Coronary artery (tissue), 2 donors: ENCODE measurements at regions not wholly inside any gene's neighbourhood (a gene's known extent, or its start where the extent isn't known, plus 50 kb on each side); places are given as distances from the start of the nearest gene placed in this dataset.
"Not testable (repeated sequence)": the region's sequence is repeated elsewhere in the genome, so short reads cannot be mapped to it uniquely, and the experiment has no call there.

Experiments used
- DNase-seq: peaks from one replicate; pipeline ENCODE4 v3.0.0-alpha.2; 2017; ENCODE audit warnings: low spot score
- H3K27ac ChIP-seq, 2 donors: fragments of 200-600 bp; sonication (generic); one replicate each; pipeline ENCODE4 v1.5.1; 2016 to 2019
- H3K4me3 ChIP-seq: fragments of 200-600 bp; sonication (generic); 2 replicates; pipeline ENCODE4 v1.5.1; 2016; ENCODE audit warnings: mild to moderate bottlenecking, moderate library complexity
- TF ChIP-seq, protein P1 (sequence below): fragments of 200-600 bp; sonication (generic); IDR thresholded peaks from one replicate; pipeline ENCODE4 v1.5.1; 2019; ENCODE audit warnings: antibody characterized with exemption

DNA sequence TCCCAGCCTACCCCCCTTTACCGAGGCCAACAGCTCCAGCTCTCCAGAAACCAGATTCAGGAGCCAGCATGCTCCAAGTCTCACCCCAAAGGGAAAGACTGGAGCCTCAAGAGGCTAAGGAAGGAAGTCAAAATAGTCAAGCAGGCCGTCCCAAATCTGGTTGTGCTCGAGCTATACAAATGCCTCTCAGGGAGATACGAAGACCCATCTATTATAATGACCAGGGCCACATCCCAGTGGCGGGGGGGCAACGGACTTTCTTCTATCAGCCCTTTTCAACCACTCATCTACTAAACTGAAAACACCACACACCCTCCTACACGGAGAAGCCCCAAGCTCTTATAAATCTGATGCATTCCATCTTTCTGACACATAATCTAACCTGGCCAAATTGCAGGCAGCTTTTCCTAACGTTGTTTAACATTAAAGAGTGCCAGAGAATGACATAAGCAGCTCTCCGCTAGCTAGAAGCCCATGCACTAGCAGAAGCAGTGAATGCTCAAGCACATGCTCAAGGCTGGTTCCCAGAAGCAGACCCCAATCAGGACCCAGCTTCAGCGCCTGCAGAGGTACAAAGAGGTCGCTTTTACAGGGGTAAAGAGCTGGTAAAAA is 104.6 kb upstream of the ZNF98 start:
- no peak for DNase-seq
- Histone ChIP-seq H3K27ac (peak overlapping the region in 1 of 2 donors; percentile 18), H3K4me3 (peak overlapping the region; percentile 35)
- TF ChIP-seq, protein P1, sequence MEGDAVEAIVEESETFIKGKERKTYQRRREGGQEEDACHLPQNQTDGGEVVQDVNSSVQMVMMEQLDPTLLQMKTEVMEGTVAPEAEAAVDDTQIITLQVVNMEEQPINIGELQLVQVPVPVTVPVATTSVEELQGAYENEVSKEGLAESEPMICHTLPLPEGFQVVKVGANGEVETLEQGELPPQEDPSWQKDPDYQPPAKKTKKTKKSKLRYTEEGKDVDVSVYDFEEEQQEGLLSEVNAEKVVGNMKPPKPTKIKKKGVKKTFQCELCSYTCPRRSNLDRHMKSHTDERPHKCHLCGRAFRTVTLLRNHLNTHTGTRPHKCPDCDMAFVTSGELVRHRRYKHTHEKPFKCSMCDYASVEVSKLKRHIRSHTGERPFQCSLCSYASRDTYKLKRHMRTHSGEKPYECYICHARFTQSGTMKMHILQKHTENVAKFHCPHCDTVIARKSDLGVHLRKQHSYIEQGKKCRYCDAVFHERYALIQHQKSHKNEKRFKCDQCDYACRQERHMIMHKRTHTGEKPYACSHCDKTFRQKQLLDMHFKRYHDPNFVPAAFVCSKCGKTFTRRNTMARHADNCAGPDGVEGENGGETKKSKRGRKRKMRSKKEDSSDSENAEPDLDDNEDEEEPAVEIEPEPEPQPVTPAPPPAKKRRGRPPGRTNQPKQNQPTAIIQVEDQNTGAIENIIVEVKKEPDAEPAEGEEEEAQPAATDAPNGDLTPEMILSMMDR, result no peak

GRCh38 chr19:22523940-22524339 is 101.8 kb upstream of the ZNF98 start:
- no peak overlapping the region for H3K27ac ChIP-seq
- TF ChIP-seq, protein P1, result no peak
- peak; percentile 11 for DNase-seq
- H3K4me3 ChIP-seq, result no peak overlapping the region

- not testable (repeated sequence) for DNase-seq, H3K27ac ChIP-seq, H3K4me3 ChIP-seq
These were observed 97.4 kb upstream of the ZNF98 start for GRCh38 chr19:22519562-22519961.

- DNase-seq, result no peak
- Histone ChIP-seq H3K27ac (no peak overlapping the region), H3K4me3 (no peak overlapping the region)
- TF ChIP-seq, protein P1, result no peak
These were observed 97.0 kb upstream of the ZNF98 start for GRCh38 chr19:22519152-22519551.

DNA sequence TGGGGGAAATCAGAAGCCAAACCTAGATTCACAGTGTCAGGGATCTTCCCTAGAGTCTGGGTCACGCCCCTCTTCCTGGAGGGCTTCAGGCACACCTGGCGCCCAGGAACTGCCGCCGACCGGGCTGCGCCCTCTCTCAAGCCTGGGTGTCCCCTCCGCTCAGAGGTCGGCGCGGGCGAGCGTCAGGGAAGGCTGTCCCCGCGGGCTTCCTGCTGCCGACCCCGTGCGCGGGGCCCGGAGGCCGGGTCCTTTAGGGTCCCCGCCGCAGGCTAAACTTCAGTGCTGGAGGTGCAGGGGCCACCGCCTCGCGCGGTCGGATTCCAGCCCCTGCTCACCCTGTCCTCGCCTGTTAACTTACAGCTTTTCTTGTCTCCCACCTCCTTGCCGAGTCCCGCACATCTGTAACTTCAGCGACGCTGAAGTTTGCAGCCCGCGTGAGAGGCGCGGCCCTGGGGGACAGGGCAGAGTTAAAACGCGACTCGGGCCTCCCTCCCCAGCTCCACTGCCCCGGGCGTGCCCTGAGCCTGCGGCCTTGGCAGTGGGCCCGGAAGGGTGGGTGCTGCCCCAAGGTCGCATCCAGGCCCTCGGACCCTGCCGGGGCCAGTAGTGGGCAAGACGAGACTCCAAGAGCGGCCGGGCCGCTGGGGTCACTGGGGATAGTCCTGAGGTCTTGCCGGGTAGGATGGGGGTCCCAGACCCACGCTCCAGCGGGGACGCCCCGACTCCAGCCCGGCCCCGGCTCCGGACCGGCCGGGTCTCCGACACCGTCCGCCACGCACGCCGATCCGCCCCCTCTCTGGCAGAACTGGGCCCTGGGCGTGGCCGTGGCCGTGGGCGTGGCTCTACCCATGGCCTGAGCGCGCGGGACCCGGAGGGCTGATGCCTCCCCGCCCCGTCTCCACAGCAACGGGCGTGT is 95.6 kb upstream of the ZNF98 start:
- no peak for DNase-seq
- TF ChIP-seq, protein P1, result no peak
- Histone ChIP-seq H3K27ac (no peak overlapping the region), H3K4me3 (peak overlapping the region; percentile 25)

DNA sequence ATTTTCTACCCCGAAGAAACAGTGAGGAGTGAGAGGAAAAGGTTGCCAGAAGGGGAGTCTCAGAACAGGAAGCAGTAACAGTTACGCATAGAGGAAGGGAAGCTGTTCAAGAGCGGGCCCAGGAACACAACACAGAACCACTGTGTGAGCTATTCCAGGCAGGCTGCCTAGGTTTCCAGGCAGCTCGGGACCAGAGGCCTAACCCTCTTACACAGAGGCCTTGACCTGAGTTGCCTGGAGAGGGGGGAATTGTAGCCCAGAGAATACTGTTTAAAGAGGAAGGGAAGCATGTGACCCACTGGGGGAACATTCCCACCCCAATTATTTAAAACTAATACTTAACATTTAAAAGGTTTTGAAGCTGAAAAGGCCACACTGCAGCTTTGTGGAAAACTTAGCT is 93.3 kb upstream of the ZNF98 start:
- DNase-seq, result no peak
- no peak overlapping the region for H3K4me3 ChIP-seq
- TF ChIP-seq, protein P1, result no peak
- no peak overlapping the region for H3K27ac ChIP-seq

- H3K4me3 ChIP-seq, result no peak overlapping the region
- no peak for DNase-seq
- TF ChIP-seq, protein P1, result no peak
- no peak overlapping the region for H3K27ac ChIP-seq
These were observed 81.4 kb upstream of the ZNF98 start for GRCh38 chr19:22503524-22503923.
